Testis (tissue), 2 donors: ENCODE measurements at regions not wholly inside any gene's neighbourhood (a gene's known extent, or its start where the extent isn't known, plus 50 kb on each side); places are given as distances from the start of the nearest gene placed in this dataset.

Source experiments
- DNase-seq: peaks from one replicate; pipeline ENCODE4 v3.0.0-alpha.2; 2019
- H3K27ac ChIP-seq, 2 donors: fragments of 200-600 bp; sonication (generic); one replicate each; pipeline ENCODE4 v1.5.1; 2019
- H3K27me3 ChIP-seq: fragments of 200-600 bp; sonication (generic); one replicate; pipeline ENCODE4 v1.5.1; 2019
- H3K36me3 ChIP-seq: fragments of 200-600 bp; sonication (generic); one replicate; pipeline ENCODE4 v1.5.1; 2017; ENCODE audit warnings: low read depth; ENCODE audit errors: missing control alignments
- H3K4me1 ChIP-seq: fragments of 200-600 bp; sonication (generic); one replicate; pipeline ENCODE4 v1.5.1; 2019
- H3K4me3 ChIP-seq, 2 donors: fragments of 200-600 bp; sonication (generic); one replicate each; pipeline ENCODE4 v1.5.1; 2017 to 2019
- H3K9me3 ChIP-seq: fragments of 200-600 bp; sonication (generic); one replicate; pipeline ENCODE4 v1.5.1; 2017
- POLR2A ChIP-seq: fragments of 450-650 bp; IDR thresholded peaks from one replicate; pipeline ENCODE4 v1.6.1; 2017; ENCODE audit warnings: antibody characterized with exemption, mild to moderate bottlenecking, moderate library complexity
- WGBS, 2 donors: methylation state at CpG; one replicate each; pipeline ENCODE4 v1.1.5; 2018; 5-methylcytosine and 5-hydroxymethylcytosine counted together
- intact Hi-C: fragments of 100-400 bp; cut with DNase I; formaldehyde crosslinking; loops from one replicate; pipeline ENCODE4 v1.15.1; 2023; ENCODE audit warnings: low total_unique reads
- TF ChIP-seq, protein P1 (sequence below), 3 experiments: fragments of 450-650 bp in 2 of 3; fragments of 200-600 bp in 1 of 3; sonication (generic) in 1 of 3; IDR thresholded peaks; one replicate each; pipeline ENCODE4 v1.5.1; 2016 to 2019; ENCODE audit warnings: antibody characterized with exemption in 3 of 3, mild to moderate bottlenecking in 2 of 3, moderate library complexity in 1 of 3

DNA sequence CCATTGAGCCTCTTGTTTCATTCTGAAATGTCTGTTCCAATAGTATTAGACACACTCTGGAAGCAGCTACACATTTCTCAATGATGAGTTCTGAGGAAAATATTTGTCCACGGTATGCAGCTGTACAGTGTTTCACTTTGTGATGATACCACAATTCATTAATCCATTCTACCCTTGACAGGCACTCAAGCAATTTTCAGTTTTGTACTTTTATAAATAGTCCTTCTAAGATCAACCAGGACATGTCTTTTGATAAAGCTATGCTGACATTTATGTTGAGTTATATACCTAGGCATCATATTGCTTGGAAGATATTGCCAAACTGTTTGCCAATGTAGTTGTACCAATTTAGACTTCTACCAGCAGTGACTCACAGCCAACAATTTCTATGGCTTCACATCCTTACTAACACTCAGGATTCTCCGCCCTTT lies 165.1 kb upstream of the COL8A1 start:
- H3K27me3 ChIP-seq, result no peaks in the 10 kb centered on the region
- H3K9me3 ChIP-seq, result no peaks in the 10 kb centered on the region
- 44 to 88% methylated on average over 2 of the region's 2 CpGs for WGBS, 2 donors
- intact Hi-C loops, result no loop called here
- no peak overlapping the region for H3K27ac ChIP-seq
- TF ChIP-seq POLR2A, result no peak
- TF ChIP-seq, protein P1, sequence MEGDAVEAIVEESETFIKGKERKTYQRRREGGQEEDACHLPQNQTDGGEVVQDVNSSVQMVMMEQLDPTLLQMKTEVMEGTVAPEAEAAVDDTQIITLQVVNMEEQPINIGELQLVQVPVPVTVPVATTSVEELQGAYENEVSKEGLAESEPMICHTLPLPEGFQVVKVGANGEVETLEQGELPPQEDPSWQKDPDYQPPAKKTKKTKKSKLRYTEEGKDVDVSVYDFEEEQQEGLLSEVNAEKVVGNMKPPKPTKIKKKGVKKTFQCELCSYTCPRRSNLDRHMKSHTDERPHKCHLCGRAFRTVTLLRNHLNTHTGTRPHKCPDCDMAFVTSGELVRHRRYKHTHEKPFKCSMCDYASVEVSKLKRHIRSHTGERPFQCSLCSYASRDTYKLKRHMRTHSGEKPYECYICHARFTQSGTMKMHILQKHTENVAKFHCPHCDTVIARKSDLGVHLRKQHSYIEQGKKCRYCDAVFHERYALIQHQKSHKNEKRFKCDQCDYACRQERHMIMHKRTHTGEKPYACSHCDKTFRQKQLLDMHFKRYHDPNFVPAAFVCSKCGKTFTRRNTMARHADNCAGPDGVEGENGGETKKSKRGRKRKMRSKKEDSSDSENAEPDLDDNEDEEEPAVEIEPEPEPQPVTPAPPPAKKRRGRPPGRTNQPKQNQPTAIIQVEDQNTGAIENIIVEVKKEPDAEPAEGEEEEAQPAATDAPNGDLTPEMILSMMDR (IDR thresholded peaks at IDR 0.05), result no peak
- no peak for DNase-seq
- no peaks in the 10 kb centered on the region for H3K36me3 ChIP-seq
- H3K4me1 ChIP-seq, result no peaks in the 10 kb centered on the region
- H3K4me3 ChIP-seq, result no peak overlapping the region

DNA sequence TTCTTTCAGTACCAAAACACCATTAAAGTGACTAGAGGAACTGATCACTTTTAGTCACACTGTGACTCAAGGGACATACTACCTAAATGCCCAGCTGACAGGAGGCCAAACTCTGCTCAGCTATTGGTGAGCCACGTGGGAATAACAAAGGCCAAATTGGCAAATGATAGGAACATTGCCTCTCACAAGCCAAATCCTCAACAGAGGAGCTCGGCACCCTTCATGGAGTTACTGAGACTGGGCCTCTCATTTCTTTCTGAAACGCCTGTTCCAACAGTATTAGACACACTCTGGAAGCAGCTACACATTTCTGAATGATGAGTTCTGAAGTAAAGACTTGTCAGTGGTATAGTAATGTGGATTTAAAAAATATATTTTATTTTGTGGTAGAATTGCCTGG lies 166.0 kb upstream of the COL8A1 start:
- Histone ChIP-seq H3K36me3 (no peaks in the 10 kb centered on the region), H3K9me3 (no peaks in the 10 kb centered on the region), H3K27ac (no peak overlapping the region), H3K4me3 (no peak overlapping the region), H3K4me1 (no peaks in the 10 kb centered on the region), H3K27me3 (no peaks in the 10 kb centered on the region)
- intact Hi-C loops, result no loop called here
- 52 to 60% methylated on average over 3 of the region's 3 CpGs for WGBS, 2 donors
- TF ChIP-seq, protein P1 (IDR thresholded peaks at IDR 0.05), result no peak
- TF ChIP-seq POLR2A, result no peak
- no peak for DNase-seq

DNA sequence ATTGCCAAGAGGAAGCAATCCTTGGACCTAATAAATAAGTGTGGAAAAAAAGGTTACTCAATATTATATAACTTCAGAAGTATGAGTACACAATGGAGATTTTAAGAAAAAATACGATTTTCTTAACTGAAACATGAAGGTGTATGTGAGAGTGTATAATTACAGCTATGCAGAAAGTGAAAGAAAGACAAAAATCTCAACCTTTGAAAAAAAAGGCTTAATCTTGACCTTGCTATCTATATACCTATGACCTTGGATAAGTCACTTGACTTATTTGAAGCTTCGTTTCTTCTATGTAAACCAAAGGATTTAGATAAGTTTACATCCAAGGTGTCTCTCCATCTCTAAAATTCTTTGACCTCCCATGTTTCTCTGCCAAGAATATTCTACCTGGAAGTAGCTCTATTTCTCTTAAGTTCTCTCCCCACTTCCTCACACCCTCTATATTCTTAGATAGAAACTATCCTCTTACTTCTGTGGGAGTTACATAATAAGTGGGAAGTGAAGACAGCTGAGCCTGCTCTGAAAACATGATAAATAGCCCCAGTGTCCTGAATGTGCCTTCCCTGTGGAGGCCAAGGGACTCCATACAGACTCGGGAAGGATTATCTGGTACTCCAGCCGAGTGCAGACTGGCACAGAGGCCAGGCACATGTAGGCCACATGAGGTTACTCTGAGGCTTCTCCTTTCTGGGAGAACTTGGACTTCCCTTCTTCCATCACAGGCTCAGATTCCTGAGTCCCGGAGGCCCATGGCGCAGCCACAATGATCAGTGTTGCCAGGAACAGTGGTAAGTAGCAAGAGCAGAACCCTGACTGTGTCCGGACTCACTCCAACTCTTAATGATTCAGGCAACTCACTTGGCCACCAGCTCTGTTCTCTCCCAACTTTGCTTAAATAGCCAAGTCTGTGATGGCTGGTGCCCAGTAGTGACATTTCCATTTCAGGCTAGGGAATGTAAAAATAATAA lies 166.8 kb upstream of the COL8A1 start:
- Histone ChIP-seq H3K36me3 (no peaks in the 10 kb centered on the region), H3K27ac (no peak overlapping the region), H3K4me1 (no peaks in the 10 kb centered on the region), H3K9me3 (no peaks in the 10 kb centered on the region), H3K4me3 (no peak overlapping the region), H3K27me3 (no peaks in the 10 kb centered on the region)
- no peak for DNase-seq
- 80 to 88% methylated on average over 7 of the region's 7 CpGs for WGBS, 2 donors
- intact Hi-C loops, result no loop called here
- TF ChIP-seq POLR2A, result no peak
- TF ChIP-seq, protein P1 (IDR thresholded peaks at IDR 0.05), result no peak

DNA sequence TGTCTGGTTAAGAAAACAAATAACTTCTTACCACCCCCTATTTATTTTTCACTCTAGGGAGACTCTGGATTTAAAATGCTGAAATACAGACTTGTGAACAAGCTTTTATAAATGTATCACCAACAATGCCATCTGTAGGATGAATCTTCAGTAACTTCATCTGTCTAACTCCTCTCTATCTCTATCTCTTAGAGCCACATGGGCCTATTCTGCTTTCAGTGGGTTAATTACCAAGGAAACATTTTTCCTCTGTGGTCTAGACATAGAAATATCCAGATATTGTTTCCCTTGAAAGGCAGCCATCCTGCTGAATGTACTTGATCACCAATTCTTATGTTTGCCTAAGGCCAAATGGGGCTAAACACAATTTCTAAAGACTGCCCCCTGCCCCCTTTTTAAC lies 167.6 kb upstream of the COL8A1 start:
- Histone ChIP-seq H3K4me3 (no peak overlapping the region), H3K27ac (no peak overlapping the region), H3K36me3 (no peaks in the 10 kb centered on the region), H3K9me3 (no peaks in the 10 kb centered on the region), H3K27me3 (no peaks in the 10 kb centered on the region), H3K4me1 (no peaks in the 10 kb centered on the region)
- intact Hi-C loops, result no loop called here
- no peak for DNase-seq
- TF ChIP-seq POLR2A, result no peak
- TF ChIP-seq, protein P1 (IDR thresholded peaks at IDR 0.05), result no peak

DNA sequence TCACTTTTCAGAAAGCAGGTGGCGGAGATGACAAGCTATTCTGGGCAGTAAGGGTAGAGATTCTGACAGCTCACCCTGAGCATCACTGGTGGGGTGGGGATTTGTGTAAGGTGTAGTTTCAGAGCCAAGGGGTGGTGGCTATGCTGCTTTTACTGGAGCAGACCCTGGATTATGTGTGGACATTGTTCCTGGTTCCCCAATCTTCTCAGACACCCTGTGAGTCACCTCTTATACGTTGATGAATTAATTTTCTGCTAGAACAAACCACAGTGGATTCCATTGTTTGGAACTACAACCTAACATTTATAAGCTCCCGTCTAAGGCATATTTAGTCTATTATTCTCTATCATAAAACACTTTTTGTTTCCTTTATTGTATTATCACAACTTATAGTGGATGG lies 169.5 kb upstream of the COL8A1 start:
- H3K36me3 ChIP-seq, result no peaks in the 10 kb centered on the region
- intact Hi-C loops, result no loop called here
- no peak overlapping the region for H3K4me3 ChIP-seq
- no peaks in the 10 kb centered on the region for H3K4me1 ChIP-seq
- 76 to 93% methylated on average over 3 of the region's 3 CpGs for WGBS, 2 donors
- H3K9me3 ChIP-seq, result no peaks in the 10 kb centered on the region
- H3K27ac ChIP-seq, result no peak overlapping the region
- H3K27me3 ChIP-seq, result no peaks in the 10 kb centered on the region
- TF ChIP-seq, protein P1 (IDR thresholded peaks at IDR 0.05), result no peak
- no peak for TF ChIP-seq POLR2A
- DNase-seq, result no peak
